Testis (tissue), 2 donors: ENCODE measurements at regions not wholly inside any gene's neighbourhood (a gene's known extent, or its start where the extent isn't known, plus 50 kb on each side); places are given as distances from the start of the nearest gene placed in this dataset.
"Not testable (repeated sequence)": the region's sequence is repeated elsewhere in the genome, so short reads cannot be mapped to it uniquely, and the experiment has no call there.

Source experiments
- DNase-seq: peaks from one replicate; pipeline ENCODE4 v3.0.0-alpha.2; 2019
- H3K27ac ChIP-seq, 2 donors: fragments of 200-600 bp; sonication (generic); one replicate each; pipeline ENCODE4 v1.5.1; 2019
- H3K27me3 ChIP-seq: fragments of 200-600 bp; sonication (generic); one replicate; pipeline ENCODE4 v1.5.1; 2019
- H3K36me3 ChIP-seq: fragments of 200-600 bp; sonication (generic); one replicate; pipeline ENCODE4 v1.5.1; 2017; ENCODE audit warnings: low read depth; ENCODE audit errors: missing control alignments
- H3K4me1 ChIP-seq: fragments of 200-600 bp; sonication (generic); one replicate; pipeline ENCODE4 v1.5.1; 2019
- H3K4me3 ChIP-seq, 2 donors: fragments of 200-600 bp; sonication (generic); one replicate each; pipeline ENCODE4 v1.5.1; 2017 to 2019
- H3K9me3 ChIP-seq: fragments of 200-600 bp; sonication (generic); one replicate; pipeline ENCODE4 v1.5.1; 2017
- CTCF ChIP-seq, 3 experiments: fragments of 450-650 bp in 2 of 3; fragments of 200-600 bp in 1 of 3; sonication (generic) in 1 of 3; IDR thresholded peaks; one replicate each; pipeline ENCODE4 v1.5.1; 2016 to 2019; ENCODE audit warnings: antibody characterized with exemption in 3 of 3, mild to moderate bottlenecking in 2 of 3, moderate library complexity in 1 of 3
- POLR2A ChIP-seq: fragments of 450-650 bp; IDR thresholded peaks from one replicate; pipeline ENCODE4 v1.6.1; 2017; ENCODE audit warnings: antibody characterized with exemption, mild to moderate bottlenecking, moderate library complexity
- WGBS, 2 donors: methylation state at CpG; one replicate each; pipeline ENCODE4 v1.1.5; 2018; 5-methylcytosine and 5-hydroxymethylcytosine counted together
- intact Hi-C: fragments of 100-400 bp; cut with DNase I; formaldehyde crosslinking; loops from one replicate; pipeline ENCODE4 v1.15.1; 2023; ENCODE audit warnings: low total_unique reads

- Histone ChIP-seq H3K27ac (no peak overlapping the region), H3K4me3 (no peak overlapping the region), H3K9me3 (no peaks in the 10 kb centered on the region), H3K36me3 (no peaks in the 10 kb centered on the region), H3K4me1 (no peaks in the 10 kb centered on the region), H3K27me3 (no peaks in the 10 kb centered on the region)
- TF ChIP-seq POLR2A = no peak
- no peak for TF ChIP-seq CTCF (IDR thresholded peaks at IDR 0.05)
- intact Hi-C loops = no loop called here
- WGBS, 2 donors = 84 to 97% methylated on average over 1 of the region's 1 CpG
- no peak for DNase-seq
These were observed 1178.0 kb downstream of the JRKL start for GRCh38 chr11:97567801-97568200.

DNA sequence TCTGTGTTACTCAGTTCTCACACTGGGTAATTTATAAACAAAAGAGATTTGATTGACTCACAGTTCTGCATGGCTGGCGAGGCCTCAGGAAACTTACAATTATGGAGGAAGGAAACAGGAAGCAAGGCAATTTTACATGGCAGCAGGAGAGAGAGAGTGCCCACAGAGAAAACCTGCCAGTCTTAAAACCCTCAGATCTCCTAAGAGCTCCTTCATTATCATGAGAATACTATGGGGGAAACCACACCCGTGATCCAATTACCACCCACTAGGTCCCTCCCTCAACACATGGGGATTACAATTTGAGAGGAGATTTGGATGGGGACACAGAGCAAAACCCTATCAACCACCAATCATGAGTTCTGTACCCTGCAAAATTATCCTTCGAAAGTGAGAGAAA lies 1180.8 kb downstream of the JRKL start:
- intact Hi-C loops = no loop called here
- no peak for DNase-seq
- WGBS, 2 donors = 56 to 61% methylated on average over 3 of the region's 3 CpGs
- Histone ChIP-seq H3K9me3 (no peaks in the 10 kb centered on the region), H3K27me3 (no peaks in the 10 kb centered on the region), H3K4me3 (no peak overlapping the region), H3K27ac (no peak overlapping the region), H3K4me1 (no peaks in the 10 kb centered on the region), H3K36me3 (no peaks in the 10 kb centered on the region)
- no peak for TF ChIP-seq POLR2A
- no peak for TF ChIP-seq CTCF (IDR thresholded peaks at IDR 0.05)

- intact Hi-C loops, H3K4me1 ChIP-seq, H3K36me3 ChIP-seq, H3K27me3 ChIP-seq, H3K27ac ChIP-seq, H3K9me3 ChIP-seq, DNase-seq, H3K4me3 ChIP-seq: not testable (repeated sequence)
- WGBS, 2 donors = 69 to 76% methylated on average over 6 of the region's 6 CpGs
These were observed 1184.0 kb downstream of the JRKL start for GRCh38 chr11:97573771-97574170.

DNA sequence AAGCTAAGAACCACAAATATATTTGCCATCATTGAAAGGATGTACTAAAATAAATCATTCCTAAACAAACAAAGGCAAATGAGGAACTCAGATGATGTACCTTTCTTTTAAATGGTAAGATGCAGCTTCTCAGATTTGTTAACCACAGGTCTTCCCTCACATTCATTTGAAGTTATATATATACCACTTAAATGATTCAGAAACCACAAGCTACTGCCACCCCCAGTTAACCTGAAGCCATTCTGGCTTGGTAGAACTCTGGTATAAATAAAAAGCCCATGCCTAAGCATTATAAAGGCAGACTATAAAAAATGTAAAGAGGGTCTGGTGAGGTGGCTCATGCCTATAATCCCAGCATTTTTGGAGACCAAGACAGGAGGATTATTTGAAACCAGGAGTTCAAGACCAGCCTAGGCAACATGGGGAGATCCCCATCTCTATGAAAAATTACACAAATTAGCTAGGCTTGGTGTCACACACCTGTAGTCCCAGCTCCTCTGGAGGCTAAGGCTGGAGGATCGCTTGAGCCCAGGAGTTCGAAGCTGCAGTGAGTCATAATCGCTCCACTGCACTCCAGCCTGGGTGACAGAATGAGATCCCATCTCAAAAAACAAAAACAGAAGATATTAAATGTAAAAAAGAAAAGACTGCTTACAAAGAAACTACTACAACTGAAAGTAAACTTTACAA lies 1185.3 kb downstream of the JRKL start:
- H3K4me1 ChIP-seq = no peaks in the 10 kb centered on the region
- no peaks in the 10 kb centered on the region for H3K27me3 ChIP-seq
- no peak for DNase-seq
- H3K36me3 ChIP-seq = no peaks in the 10 kb centered on the region
- no peak overlapping the region for H3K27ac ChIP-seq
- 92 to 93% methylated on average over 3 of the region's 3 CpGs for WGBS, 2 donors
- no peaks in the 10 kb centered on the region for H3K9me3 ChIP-seq
- no peak overlapping the region for H3K4me3 ChIP-seq
- TF ChIP-seq CTCF (IDR thresholded peaks at IDR 0.05) = no peak
- intact Hi-C loops = no loop called here

- H3K9me3 ChIP-seq = no peaks in the 10 kb centered on the region
- no peak for DNase-seq
- no peak for TF ChIP-seq CTCF (IDR thresholded peaks at IDR 0.05)
- no peaks in the 10 kb centered on the region for H3K27me3 ChIP-seq
- 80 to 86% methylated on average over 3 of the region's 3 CpGs for WGBS, 2 donors
- H3K4me1 ChIP-seq = no peaks in the 10 kb centered on the region
- intact Hi-C loops = no loop called here
- no peak overlapping the region for H3K27ac ChIP-seq
- H3K36me3 ChIP-seq = no peaks in the 10 kb centered on the region
- no peak overlapping the region for H3K4me3 ChIP-seq
These were observed 1217.6 kb downstream of the JRKL start for GRCh38 chr11:97607291-97608000.
